Inflammatory macrophage (primary cell): ENCODE measurements at regions not wholly inside any gene's neighbourhood (a gene's known extent, or its start where the extent isn't known, plus 50 kb on each side); places are given as distances from the start of the nearest gene placed in this dataset.
"Not testable (repeated sequence)": the region's sequence is repeated elsewhere in the genome, so short reads cannot be mapped to it uniquely, and the experiment has no call there.

Source experiments
- DNase-seq, 2 donors: peaks; one replicate each; pipeline ENCODE4 v3.0.0-alpha.2; 2020 to 2022

DNA sequence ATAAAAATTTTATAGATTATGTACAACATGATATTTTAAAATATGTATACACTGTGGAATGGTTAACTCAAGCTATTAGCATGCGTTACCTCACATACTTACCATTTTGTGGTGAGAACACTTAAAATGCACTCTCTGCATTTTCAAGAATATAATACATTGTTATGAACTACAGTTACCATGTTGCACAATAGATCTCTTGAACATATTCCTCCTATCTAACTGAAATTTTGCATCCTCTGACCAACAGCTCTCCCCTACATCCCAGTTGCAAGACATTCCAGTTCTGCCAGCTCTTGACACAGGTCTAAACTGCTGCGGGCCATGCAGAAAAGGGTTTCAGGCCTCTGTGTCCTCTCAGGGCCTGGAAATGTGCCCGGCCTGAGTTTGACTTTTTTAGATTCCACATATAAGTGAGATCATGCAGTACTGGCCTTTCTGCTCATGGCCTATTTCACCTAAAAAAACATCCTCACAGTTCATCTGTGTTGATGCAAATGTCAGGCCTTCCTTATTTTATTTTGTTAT is 113.7 kb downstream of the CDCA7 start:
- DNase-seq: no peak

DNA sequence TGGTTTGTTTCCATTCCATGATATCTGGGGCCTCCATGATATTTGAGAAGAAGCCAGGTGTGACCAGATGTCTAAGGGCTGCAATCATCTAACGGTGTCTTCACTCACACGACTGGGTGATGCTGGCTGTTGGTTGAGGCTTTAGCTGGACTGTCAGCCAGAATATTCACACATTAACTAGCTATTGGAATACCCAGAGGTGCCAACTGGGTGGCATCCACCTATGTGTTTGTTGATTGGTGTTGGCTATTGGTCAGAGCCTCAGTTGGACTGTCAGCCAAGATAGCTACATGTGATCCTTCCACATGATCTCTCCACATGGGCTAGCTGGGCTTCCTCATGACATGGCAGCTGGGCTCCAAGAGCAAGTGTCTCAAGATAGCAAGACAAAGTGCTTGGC is 117.4 kb downstream of the CDCA7 start:
- no peak for DNase-seq

DNA sequence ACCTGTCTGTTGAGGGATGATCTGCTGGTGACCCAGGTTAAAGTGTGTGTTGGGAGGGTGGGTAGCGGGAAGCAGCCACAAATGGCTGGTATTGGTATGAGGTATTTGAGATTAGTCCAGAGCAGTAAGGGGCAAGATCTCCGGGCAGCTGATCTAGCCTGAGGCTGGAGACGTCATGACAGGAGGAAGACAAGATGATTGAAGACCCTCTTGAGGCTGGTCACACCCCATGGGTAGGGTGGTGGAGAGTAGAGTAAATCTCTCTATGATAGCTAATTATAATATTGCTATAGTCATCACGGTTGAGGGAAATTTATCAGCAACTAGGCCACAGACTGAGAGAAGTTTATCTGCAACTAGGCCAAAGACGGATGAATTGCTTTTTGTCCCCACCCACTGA is 128.5 kb downstream of the CDCA7 start:
- no peak for DNase-seq

DNA sequence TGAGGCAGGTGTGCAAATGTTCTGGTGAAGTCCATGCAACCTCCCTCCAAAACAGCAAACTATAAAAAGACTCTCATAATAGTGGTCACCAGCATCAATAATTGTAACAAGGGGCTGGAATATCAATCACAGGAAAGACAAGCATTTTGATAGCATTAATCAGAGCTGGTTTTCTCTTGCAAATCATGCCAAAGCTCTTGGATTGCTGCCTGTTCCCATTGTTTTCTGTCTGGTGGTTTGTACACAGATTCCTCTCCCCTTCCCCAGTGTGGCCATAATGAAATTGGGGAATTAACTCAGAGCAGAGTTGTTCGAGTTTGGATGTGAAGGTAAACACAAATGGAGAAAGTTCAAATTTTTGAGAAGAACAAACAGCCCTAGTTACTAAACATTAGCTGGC is 134.2 kb downstream of the CDCA7 start:
- no peak for DNase-seq

DNA sequence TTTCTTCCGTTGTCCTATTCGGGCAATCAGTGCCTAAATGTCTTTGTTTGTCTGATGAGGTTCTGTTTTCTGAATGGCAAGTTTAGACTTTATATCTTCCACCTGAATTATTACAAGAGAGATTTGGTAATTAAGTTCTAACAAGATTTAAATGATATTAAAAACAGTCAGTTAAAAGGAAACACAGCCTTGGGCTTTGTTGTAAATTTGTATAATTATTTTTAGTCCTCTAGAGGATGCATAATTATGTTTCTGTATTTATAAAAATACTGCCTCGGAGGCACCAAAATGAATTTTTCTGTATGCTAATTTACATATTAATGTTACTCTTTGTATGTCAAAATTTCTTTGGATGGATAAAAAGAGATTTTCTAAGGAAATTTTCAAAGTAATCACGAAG is 136.7 kb downstream of the CDCA7 start:
- DNase-seq: no peak

DNA sequence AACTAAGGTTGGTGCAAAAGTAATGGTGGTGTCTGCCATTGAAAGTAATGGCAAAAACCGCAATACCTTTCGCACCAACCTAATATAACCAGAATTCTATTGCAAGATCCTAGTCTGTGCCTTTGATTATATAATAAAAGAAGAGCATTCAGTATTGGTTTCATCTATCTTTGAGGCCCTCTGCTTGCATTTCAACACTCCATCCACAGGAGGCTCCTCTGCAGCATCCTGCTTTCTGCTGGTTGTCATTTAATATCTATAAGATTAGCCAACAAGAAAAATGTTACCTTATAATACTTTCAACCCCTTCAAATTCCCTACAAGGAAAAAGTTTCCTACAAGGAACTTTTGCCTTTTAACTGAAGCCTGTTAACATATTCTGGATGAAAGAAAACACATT is 139.2 kb downstream of the CDCA7 start:
- no peak for DNase-seq

DNA sequence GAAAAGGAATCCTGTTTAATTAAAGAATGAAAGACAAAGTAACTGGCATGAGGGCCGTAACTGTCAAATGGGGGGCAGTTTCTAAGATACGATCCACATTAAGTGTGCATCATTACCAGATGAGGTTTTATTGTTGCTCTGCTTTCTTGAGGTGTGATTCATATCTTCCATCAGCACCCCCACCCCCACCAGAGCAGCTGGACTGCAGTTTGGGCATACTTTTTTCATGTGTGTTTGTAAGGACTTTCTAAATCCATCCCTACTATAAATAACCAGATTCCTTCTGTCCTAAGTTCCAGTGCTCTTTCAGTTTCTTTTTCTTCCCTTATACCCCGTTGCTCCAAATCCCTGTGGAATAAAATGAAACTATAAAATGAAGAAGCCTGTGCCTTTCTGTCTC is 142.1 kb downstream of the CDCA7 start:
- DNase-seq: no peak

DNA sequence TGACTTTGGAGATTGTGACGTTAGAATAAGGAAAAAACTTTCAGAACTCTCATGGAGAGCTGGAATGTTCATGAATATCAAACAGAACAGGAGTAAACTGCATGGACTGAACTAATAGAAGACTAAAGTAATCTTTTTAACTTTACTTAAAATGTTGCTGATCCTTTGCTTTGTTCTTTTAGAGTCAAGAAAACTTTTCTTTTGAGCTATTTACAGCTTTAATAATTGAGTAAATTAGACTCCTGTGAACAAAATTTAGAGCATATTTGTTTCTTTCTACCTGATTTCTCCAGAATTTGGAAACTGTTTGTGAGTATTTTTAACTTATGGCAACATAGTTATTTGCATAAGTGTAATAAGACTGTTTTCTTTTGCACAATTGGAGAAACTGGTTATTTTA is 146.3 kb downstream of the CDCA7 start:
- no peak for DNase-seq

DNA sequence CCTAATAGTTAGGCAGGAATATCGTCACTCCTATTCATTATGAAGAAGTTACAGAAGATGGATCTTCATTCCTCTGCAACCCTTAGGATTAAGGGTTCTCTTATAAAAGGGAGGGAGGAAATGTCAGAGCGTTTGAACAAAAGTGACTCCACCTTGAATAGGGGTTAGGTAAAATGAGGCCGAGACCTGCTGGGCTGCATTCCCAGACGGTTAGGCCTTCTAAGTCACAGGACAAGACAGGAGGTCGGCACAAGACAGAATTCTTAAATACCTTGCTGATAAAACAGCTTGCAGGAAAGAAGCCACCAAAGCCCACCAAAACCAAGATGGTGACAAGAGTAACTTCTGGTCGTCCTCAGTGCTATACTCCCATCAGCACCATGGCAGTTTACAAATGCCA is 147.6 kb downstream of the CDCA7 start:
- DNase-seq: no peak

DNA sequence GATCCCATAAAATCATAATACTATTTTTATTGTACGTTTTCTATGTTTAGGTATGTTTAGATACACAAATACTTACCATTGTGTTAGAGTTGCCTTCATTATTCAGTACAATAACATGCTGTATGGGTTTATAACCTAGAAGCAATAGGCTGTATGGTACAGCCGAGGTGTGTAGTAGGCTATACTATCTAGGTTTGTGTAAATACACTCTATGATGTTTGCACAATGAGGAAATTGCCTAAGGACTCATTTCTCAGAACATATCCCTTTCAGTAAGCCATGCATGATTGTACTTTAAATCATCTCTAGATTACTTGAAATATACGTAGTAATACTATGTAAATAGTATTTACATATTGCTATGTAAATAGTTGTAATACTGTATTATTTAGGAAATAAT is 156.7 kb downstream of the CDCA7 start:
- DNase-seq: peak in 1 of 2 donors; percentile 49

DNA sequence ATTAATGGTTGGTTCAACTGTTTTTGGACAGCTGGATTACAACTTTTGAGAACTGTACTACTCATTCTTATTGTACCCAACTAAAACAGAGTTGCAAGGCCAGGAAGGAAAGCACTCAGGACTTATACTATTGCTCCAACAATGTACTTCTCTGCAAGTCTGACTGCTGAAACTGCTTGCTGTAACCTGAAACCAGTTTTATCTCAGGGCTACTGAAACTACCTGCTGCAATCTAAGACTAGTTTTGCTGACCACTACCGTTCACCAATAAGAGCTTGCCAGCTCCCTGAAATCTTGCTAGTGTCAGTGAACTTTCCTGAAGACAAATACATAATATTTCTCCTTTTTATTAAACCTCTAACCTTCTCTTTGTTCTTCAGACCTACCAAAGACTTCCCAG is 157.3 kb downstream of the CDCA7 start:
- no peak for DNase-seq

DNA sequence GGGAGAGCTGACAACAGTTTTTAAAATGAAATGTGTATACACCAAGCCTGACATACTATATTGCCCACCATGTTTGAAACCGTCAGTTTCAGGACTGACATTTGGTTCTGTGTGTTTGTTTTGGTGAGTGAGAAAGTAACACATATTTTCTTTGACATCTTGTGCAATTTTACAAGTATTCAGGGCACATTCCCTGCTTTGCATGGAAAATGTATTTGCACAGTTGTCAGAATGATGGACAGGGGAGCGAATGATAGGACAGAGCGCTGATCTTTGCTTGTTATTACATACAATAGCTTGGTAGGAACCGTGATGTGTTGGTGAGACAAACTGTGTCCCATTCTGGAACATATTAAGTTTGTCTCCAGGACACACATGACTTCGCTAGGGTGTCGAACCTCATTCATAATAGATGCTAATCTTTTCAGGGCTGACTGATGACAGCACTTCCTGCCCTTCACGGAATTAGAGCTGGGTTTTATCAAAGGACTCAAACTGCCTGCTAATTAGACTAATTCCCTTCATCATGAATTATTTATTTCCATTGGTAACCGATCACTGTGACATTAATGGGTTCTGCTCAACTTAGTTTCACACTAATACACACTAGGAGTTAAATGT is 158.5 kb downstream of the CDCA7 start:
- no peak for DNase-seq

DNA sequence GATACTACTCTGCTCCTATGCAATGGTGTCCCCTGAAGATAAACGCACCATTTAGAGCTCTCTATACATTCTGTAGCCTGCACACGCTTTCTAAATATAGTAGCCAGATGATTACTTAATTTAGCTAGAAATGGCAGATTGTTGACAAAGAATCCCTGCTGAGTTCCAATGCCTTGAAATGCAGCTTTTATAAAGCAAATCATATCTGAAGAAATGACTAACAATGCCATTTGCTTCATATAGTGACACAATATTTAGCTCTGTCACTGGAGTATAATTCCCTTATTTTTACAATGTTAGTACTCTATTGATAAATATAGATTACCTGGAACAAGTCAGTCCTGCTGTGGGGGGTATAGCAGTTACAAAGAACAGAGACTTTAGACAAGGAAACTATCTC is 166.2 kb downstream of the CDCA7 start:
- no peak for DNase-seq

DNA sequence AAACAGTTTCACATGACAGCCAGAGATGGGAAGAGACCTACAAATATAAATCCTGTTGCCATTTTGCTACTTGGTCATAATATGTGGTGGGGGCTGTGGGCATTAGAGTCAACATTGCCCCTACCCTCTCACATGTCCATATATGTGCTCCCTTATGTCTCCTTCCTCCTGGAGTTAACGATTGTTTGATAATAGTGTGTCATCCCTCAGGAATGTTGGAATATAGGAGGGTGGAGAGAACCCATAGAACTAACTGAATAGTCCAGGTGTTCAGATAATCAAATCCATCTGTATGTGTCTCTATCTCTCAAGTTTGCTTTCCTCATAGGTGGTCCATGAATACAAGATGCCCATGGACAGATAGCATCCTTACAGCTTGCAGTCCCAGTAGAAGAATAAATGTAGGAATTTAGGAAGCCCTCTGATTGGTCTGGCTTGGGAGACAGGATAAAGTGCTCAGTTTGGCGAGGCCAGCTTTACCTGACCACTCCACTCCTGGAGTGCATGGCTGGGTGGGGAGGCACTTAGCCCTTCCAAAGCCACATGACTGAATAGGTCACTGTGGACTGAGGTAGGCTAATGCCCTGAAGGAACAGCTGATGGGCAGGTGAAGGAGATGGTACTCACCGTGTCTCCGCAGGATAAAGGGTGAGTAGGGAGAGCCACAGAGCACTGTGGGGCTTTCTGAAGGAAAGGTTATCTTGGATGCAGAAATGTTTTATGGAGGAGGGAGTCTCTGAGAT is 166.9 kb downstream of the CDCA7 start:
- no peak for DNase-seq

DNA sequence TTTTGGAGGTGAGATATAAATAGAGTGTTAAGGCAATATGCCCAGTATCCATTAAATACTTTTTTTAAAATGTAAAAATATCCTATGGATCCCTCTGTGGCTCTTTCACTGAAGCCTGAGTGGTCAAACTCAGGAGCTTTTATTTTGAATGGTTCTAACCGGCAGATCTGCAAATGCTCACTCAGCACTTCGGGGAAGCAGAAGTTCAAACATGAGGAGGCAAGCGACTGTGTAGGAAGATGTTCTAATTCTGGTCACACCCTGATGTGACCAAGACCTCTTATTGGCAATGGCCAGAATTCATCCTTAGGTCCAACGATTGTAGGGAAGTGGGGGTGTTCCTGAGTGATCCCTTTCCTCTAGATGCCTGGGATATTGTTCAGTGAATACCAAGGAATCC is 168.8 kb downstream of the CDCA7 start:
- peak; percentile 89 to 91 for DNase-seq

DNA sequence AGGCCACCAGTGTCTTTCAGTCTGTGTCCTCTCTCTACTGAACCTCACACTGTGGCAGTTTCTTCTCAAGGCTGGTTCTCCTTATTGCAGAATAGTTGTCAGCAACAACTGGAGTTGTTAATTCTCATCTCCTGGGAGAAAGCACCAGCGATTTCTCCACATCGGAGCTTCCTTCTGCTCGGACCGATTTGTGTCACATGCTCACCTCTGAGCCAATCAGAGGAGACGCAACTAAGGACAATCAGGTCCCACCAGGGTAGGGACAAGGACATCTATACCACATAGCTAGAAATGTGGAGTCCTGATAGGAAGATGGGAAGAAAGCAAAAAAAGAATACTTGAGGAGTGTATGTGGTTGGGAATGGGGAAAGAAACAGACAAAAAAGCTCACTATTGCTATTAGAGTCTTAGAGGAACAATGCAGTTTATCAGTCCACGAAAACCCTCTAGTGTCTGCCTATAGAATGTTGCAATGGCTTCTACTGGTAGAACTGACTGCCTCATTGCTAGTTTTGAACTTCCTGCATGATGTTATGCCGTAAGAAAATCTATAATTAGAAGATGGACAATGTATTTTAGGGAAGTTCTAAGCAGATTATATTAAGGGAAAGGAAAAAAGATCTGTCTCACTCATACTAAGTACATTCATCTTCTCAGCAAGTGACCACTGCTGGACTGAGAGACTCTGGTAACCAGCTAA is 169.7 kb downstream of the CDCA7 start:
- DNase-seq: peak; percentile 84 to 91

DNA sequence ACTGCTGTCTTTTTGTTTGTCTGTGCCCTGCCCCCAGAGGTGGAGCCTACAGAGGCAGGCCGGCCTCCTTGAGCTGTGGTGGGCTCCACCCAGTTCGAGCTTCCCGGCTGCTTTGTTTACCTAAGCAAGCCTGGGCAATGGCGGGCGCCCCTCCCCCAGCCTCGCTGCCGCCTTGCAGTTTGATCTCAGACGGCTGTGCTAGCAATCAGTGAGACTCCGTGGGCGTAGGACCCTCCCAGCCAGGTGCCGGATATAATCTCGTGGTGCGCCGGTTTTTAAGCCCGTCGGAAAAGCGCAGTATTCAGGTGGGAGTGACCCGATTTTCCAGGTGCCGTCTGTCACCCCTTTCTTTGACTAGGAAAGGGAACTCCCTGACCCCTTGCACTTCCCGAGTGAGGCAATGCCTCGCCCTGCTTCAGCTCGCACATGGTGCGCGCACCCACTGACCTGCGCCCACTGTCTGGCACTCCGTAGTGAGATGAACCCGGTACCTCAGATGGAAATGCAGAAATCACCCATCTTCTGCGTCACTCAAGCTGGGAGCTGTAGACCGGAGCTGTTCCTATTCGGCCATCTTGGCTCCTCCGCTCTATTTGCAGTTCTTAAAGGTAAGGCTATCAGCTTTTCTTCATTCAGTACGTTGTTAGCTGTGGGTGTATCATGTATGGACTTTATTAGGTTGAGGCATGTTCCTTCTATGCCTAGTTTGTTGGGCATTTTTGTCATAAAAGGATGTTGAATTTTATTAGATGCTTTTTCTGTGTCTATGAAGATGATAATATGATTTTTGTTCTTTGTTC is 178.3 kb downstream of the CDCA7 start:
- not testable (repeated sequence) for DNase-seq

DNA sequence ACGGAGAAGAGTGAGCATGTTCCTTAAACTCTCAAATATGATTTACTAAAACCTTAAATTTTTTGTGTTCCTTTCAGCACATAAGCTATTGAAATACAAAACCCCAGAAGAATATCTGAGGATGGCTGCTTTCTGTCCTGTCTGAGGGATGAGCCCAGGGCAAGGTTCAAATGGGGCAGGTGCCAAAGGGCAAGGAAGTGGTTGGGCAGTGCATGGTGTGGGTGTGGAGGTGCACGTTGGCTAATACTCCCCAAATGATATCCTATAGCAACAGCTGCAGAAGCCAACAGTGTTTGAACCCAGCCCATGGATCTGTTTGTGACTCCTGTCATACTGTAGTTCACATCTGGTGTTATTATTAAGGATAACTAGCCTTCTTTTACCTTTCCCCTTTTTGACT is 183.0 kb downstream of the CDCA7 start:
- DNase-seq: no peak

DNA sequence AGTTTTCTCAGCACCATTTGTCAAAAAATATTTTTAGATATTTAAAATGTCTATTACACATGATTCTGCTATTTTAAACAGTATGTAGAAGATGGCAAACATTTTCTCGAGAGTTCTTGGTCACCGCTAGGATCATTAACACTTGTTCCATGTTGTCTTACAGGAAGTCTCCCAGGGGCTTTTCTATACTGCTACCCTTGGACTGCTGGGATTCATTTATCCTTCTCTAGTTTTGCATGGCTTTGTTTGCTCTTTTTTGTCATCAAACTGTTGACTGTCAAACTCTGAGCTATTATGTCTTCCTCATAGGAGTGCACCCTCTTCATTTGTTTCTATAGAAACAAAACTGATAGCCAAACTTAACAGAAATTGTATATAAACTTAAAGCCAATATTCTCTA is 184.9 kb downstream of the CDCA7 start:
- no peak for DNase-seq

DNA sequence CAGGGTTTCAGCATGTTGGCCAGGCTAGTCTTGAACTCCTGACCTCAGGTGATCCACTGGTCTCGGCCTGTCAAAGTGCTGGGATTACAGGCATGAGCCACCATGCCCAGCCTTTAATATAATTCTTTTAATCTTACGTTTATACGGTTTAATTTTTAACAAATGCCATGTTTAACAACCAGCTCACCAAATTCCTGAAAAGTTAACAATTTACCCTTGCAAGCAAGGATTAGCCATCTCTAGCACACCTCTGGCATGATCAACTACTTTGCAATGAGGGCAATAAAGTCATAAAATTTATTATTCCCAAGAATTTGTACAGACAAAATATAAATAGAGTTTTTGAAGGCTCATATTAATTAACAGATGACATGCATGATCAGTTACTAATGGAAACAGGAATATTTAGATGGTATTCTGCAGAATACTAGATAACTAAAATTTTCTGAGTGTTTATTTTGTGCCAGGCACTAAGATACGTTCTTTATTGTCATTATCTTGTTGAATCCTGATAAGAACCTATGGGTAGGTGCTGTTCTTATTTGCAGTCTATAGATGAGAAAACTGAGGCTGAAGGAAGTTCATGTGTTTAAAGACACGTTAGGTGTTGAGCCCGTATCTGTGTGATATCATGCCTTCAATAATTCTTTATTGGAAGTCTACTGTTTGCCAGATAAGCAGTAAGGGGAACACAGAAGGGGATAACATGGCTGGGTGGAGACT is 190.1 kb downstream of the CDCA7 start:
- DNase-seq: no peak

DNA sequence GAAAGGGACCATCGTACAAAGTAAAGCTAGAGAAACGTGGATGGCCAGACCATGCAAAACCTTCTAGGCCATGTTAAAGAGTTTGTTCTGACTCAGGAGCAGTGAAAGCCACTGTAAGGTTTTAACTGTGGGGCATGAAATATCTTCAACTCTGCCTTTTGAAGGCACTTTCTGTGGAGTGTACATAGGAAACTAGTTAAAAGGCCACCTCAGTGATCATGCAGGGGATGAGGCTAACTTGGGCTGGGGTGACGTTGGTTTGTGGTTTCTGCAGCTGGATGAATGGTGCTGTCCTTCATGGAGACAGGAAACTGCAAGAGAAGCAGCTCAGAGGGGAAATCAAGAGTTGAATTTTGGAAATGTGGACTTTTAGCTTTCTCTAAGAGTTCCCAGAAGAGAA is 190.7 kb downstream of the CDCA7 start:
- DNase-seq: peak; percentile 16 to 37

DNA sequence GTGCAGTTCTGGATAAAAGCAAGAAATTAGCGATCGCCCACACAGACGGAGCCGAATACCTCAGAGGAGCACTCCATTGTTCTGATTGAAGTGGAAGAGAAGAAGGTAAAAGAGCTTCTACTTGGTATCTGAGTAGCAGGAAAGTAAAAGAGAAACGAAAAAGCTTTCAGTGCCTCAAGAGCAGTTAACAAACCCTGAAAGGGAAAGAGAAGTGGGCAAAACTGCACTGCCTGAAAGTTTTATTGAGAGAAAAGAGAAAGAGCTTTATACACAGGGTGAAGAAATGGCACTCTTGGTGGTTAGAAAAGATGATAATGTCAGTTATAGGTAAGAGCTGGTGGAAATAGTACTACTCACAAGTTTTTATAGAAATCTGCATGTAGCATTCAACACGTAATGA is 192.8 kb downstream of the CDCA7 start:
- no peak for DNase-seq
